DOHH2 (cell line): ENCODE measurements at regions not wholly inside any gene's neighbourhood (a gene's known extent, or its start where the extent isn't known, plus 50 kb on each side); places are given as distances from the start of the nearest gene placed in this dataset.
"Not testable (repeated sequence)": the region's sequence is repeated elsewhere in the genome, so short reads cannot be mapped to it uniquely, and the experiment has no call there.

Source experiments
- H3F3A ChIP-seq: fragments of 200-600 bp; sonication (generic), shearing (Covaris generic); 2 replicates; pipeline ENCODE4 v1.6.0; 2016; ENCODE audit warnings: antibody characterized with exemption, mild to moderate bottlenecking; ENCODE audit not compliant: control insufficient read depth, insufficient read depth
- H3K27ac ChIP-seq: fragments of 200-600 bp; sonication (generic); 2 replicates; pipeline ENCODE4 v1.5.1; 2014; ENCODE audit warnings: low read depth, mild to moderate bottlenecking, low read length, moderate library complexity
- H3K27me3 ChIP-seq: fragments of 200-600 bp; sonication (generic); 2 replicates; pipeline ENCODE4 v1.6.1; 2014; ENCODE audit warnings: mild to moderate bottlenecking, low read length, mixed read lengths; ENCODE audit not compliant: control insufficient read depth
- H3K36me3 ChIP-seq: fragments of 200-600 bp; sonication (generic); 2 replicates; pipeline ENCODE4 v1.6.1; 2014; ENCODE audit warnings: mild to moderate bottlenecking, low read length, moderate library complexity, mixed read lengths; ENCODE audit not compliant: control insufficient read depth
- H3K4me1 ChIP-seq: fragments of 200-600 bp; sonication (generic); 2 replicates; pipeline ENCODE4 v1.6.1; 2014; ENCODE audit warnings: mild to moderate bottlenecking, low read length, mixed read lengths; ENCODE audit not compliant: control insufficient read depth
- H3K4me2 ChIP-seq: fragments of 200-600 bp; sonication (generic); 2 replicates; pipeline ENCODE4 v1.6.0; 2014; ENCODE audit warnings: mild to moderate bottlenecking, low read length, moderate library complexity
- H3K4me3 ChIP-seq: fragments of 200-600 bp; sonication (generic); 2 replicates; pipeline ENCODE4 v1.5.1; 2014; ENCODE audit warnings: mild to moderate bottlenecking, low read length, mixed read lengths
- H3K79me2 ChIP-seq: fragments of 200-600 bp; sonication (generic); 2 replicates; pipeline ENCODE4 v1.6.1; 2014; ENCODE audit warnings: mild to moderate bottlenecking, low read length, mixed read lengths; ENCODE audit not compliant: control insufficient read depth
- H3K9me2 ChIP-seq: fragments of 200-600 bp; sonication (generic); replicated peaks from 2 replicates; pipeline ENCODE4 v1.6.1; 2014; ENCODE audit warnings: mild to moderate bottlenecking, low read length, mixed read lengths; ENCODE audit not compliant: control insufficient read depth
- H3K9me3 ChIP-seq: fragments of 200-600 bp; sonication (generic); 2 replicates; pipeline ENCODE4 v1.6.1; 2014; ENCODE audit warnings: antibody characterized with exemption, low read length, mixed read lengths; ENCODE audit not compliant: control insufficient read depth, insufficient read depth
- H4K20me1 ChIP-seq: fragments of 200-600 bp; sonication (generic); 2 replicates; pipeline ENCODE4 v1.6.0; 2014; ENCODE audit warnings: low read depth, mild to moderate bottlenecking, antibody characterized with exemption, low read length, moderate library complexity; ENCODE audit not compliant: control insufficient read depth, insufficient read depth
- EZH2phosphoT487 ChIP-seq: fragments of 200-600 bp; sonication (generic); IDR thresholded peaks from 2 replicates; pipeline ENCODE4 v1.6.1; 2017; ENCODE audit warnings: borderline replicate concordance, mild to moderate bottlenecking, antibody characterized with exemption, low read length, moderate library complexity, mixed read lengths
- TF ChIP-seq, protein P1 (sequence below): fragments of 200-600 bp; sonication (generic); IDR thresholded peaks from one replicate; pipeline ENCODE4 v1.5.1; 2014; ENCODE audit warnings: antibody characterized with exemption, mild to moderate bottlenecking, low read depth, low read length; ENCODE audit not compliant: poor library complexity, severe bottlenecking

DNA sequence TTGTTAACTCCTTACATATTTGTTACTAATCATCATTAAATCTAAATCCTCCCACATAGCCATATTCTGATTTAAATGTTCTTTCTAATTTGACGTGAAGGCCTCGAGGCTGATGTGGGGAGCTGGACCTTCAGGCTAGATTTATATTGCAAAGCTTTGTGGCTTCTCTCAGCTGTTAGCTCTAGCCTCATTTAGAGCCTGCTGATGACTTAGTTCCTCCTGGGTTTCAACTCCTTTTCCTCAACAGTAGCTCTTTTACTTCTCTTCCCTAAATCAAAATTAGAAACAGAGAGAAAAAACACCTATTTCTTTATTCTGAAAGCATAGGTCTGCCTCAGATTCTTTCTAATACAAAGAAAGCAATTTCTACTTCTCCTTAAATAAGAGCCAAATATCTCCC is 477.5 kb upstream of the CCDC196 start:
- Histone ChIP-seq H4K20me1 (no peaks in the 10 kb centered on the region), H3F3A (no peaks in the 10 kb centered on the region), H3K9me3 (no peaks in the 10 kb centered on the region), H3K79me2 (no peaks in the 10 kb centered on the region), H3K27ac (no peak overlapping the region), H3K4me3 (no peak overlapping the region), H3K36me3 (no peaks in the 10 kb centered on the region), H3K4me2 (no peak overlapping the region), H3K27me3 (peaks cover 10% of the 10 kb centered on the region), H3K4me1 (no peaks in the 10 kb centered on the region), H3K9me2 (no peaks in the 10 kb centered on the region)
- no peak for TF ChIP-seq EZH2phosphoT487
- TF ChIP-seq, protein P1, sequence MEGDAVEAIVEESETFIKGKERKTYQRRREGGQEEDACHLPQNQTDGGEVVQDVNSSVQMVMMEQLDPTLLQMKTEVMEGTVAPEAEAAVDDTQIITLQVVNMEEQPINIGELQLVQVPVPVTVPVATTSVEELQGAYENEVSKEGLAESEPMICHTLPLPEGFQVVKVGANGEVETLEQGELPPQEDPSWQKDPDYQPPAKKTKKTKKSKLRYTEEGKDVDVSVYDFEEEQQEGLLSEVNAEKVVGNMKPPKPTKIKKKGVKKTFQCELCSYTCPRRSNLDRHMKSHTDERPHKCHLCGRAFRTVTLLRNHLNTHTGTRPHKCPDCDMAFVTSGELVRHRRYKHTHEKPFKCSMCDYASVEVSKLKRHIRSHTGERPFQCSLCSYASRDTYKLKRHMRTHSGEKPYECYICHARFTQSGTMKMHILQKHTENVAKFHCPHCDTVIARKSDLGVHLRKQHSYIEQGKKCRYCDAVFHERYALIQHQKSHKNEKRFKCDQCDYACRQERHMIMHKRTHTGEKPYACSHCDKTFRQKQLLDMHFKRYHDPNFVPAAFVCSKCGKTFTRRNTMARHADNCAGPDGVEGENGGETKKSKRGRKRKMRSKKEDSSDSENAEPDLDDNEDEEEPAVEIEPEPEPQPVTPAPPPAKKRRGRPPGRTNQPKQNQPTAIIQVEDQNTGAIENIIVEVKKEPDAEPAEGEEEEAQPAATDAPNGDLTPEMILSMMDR, result no peak

DNA sequence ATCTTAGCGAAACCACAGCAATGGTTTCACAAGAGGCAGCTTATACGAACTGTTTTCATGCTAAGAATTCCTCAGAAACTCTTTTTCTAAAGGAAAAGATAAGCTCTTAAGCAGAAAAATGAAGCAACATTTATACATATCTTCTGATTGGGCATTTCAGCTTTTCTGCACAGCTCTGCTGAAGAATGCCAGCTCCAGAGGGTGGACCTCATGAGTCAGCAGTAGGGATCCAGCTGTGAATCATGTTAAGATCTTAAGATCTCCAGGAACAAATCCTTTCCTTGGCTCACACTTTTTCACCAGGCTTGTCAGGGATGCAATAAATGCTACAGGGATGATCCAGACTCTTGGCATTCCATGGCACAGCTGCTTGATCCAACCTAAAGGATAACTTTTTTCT is 477.1 kb upstream of the CCDC196 start:
- no peak overlapping the region for H3K4me3 ChIP-seq
- H3K9me3 ChIP-seq, result no peaks in the 10 kb centered on the region
- no peaks in the 10 kb centered on the region for H3K4me1 ChIP-seq
- H3K4me2 ChIP-seq, result no peak overlapping the region
- H3K79me2 ChIP-seq, result no peaks in the 10 kb centered on the region
- peaks cover 10% of the 10 kb centered on the region for H3K27me3 ChIP-seq
- no peak for TF ChIP-seq EZH2phosphoT487
- TF ChIP-seq, protein P1, result no peak
- no peaks in the 10 kb centered on the region for H3K9me2 ChIP-seq
- no peaks in the 10 kb centered on the region for H3F3A ChIP-seq
- H4K20me1 ChIP-seq, result no peaks in the 10 kb centered on the region
- H3K27ac ChIP-seq, result no peak overlapping the region
- H3K36me3 ChIP-seq, result no peaks in the 10 kb centered on the region

DNA sequence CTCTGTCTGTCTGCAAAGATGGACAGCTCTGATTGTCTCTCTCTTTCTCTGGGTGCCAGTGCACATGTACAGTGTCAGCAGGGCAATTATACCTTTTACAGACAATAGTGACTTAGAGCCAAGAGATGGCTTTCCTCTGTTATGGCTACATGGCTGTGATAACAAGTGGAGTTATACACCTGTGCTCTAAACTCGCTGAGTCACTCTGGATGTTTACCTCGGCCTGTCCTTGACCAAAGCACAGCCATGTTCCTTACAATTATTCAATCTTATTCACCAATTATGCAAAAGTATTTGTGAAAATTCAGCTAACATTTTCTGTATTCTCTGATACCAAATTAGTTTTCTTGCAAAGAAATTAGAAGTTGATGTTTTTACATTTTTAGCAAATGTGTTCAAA is 475.5 kb upstream of the CCDC196 start:
- peaks cover 10% of the 10 kb centered on the region for H3K27me3 ChIP-seq
- no peaks in the 10 kb centered on the region for H3K9me3 ChIP-seq
- no peaks in the 10 kb centered on the region for H3K9me2 ChIP-seq
- TF ChIP-seq, protein P1, result no peak
- TF ChIP-seq EZH2phosphoT487, result no peak
- H3K4me2 ChIP-seq, result no peak overlapping the region
- H4K20me1 ChIP-seq, result no peaks in the 10 kb centered on the region
- H3F3A ChIP-seq, result no peaks in the 10 kb centered on the region
- H3K79me2 ChIP-seq, result no peaks in the 10 kb centered on the region
- no peaks in the 10 kb centered on the region for H3K4me1 ChIP-seq
- no peak overlapping the region for H3K4me3 ChIP-seq
- H3K27ac ChIP-seq, result no peak overlapping the region
- H3K36me3 ChIP-seq, result no peaks in the 10 kb centered on the region

DNA sequence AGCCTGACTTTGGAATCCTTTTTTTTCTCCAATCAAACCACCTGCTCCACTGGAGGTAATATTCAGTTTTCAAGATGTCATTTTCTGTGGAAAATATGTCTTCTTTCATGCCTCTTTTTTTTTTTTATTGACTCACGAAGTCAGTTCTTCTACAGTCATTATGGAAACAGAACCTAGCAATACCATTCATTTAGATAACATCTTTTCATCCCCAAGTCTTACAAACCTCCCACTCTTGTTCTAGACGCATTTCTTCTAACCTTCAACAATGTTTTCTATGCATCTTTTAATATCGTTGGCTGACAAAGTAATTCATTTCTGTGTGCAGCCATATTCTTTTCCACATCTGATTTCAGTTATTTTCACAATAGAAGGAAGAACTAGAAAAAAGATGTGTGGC is 474.3 kb upstream of the CCDC196 start:
- Histone ChIP-seq H4K20me1 (no peaks in the 10 kb centered on the region), H3K79me2 (no peaks in the 10 kb centered on the region), H3K4me1 (no peaks in the 10 kb centered on the region), H3K27me3 (peaks cover 7% of the 10 kb centered on the region), H3K4me3 (no peak overlapping the region), H3K4me2 (no peak overlapping the region), H3K27ac (no peak overlapping the region), H3K36me3 (no peaks in the 10 kb centered on the region), H3F3A (no peaks in the 10 kb centered on the region), H3K9me2 (no peaks in the 10 kb centered on the region), H3K9me3 (no peaks in the 10 kb centered on the region)
- TF ChIP-seq, protein P1, result no peak
- no peak for TF ChIP-seq EZH2phosphoT487

DNA sequence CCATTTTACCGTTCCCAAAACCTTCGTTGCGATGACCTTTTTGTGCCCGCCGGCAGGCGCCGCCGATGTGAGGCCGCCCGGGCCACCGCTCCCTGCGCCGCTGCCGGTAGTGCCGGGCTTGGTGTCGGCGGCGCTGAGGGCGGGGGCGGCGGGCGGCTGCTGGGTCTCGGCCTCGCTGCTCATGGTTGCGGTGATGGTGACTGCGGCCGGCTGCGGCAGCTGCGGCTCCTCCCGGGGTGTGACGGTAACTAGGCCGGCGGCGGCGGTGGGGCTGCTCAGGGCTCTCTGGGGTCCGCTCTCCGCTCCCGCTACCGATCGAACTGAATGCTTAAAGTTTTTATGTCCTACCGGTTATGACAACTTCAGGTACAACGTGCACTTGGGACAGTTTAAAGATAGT is 472.6 kb upstream of the CCDC196 start:
- H3K79me2 ChIP-seq, H3K27me3 ChIP-seq, H3K9me2 ChIP-seq, H3K27ac ChIP-seq, H3F3A ChIP-seq, H4K20me1 ChIP-seq, H3K9me3 ChIP-seq, H3K4me3 ChIP-seq, H3K4me2 ChIP-seq, H3K4me1 ChIP-seq, H3K36me3 ChIP-seq: not testable (repeated sequence)
